ENCODE measurements at regions not wholly inside any gene's neighbourhood (a gene's known extent, or its start where the extent isn't known, plus 50 kb on each side); places are given as distances from the start of the nearest gene placed in this dataset.
"Not testable (repeated sequence)": the region's sequence is repeated elsewhere in the genome, so short reads cannot be mapped to it uniquely, and the experiment has no call there.

DNA sequence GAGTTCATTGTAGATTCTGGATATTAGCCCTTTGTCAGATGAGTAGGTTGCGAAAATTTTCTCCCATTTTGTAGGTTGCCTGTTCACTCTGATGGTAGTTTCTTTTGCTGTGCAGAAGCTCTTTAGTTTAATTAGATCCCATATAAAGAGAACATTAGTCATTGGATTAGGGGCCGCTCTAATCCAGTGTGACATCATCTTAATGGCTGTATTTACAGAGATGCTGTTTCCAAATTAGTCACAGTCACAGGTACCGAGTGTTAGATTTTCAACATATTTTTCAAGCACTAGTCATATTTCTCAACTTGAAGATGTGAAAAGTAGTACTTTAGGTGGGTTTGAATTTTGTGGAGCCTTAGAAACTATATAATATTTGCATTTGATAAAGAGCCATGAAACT lies 319.4 kb upstream of the CNTN6 start:
- not testable (repeated sequence) for TF ChIP-seq POLR2A (IDR thresholded peaks at IDR 0.05; ENCODE audit: low read length); EHMT2 (IDR thresholded peaks at IDR 0.05; ENCODE audit: low read depth); HEYL (CRISPR knock-in tag; IDR thresholded peaks at IDR 0.05)
- TF ChIP-seq, protein P1, sequence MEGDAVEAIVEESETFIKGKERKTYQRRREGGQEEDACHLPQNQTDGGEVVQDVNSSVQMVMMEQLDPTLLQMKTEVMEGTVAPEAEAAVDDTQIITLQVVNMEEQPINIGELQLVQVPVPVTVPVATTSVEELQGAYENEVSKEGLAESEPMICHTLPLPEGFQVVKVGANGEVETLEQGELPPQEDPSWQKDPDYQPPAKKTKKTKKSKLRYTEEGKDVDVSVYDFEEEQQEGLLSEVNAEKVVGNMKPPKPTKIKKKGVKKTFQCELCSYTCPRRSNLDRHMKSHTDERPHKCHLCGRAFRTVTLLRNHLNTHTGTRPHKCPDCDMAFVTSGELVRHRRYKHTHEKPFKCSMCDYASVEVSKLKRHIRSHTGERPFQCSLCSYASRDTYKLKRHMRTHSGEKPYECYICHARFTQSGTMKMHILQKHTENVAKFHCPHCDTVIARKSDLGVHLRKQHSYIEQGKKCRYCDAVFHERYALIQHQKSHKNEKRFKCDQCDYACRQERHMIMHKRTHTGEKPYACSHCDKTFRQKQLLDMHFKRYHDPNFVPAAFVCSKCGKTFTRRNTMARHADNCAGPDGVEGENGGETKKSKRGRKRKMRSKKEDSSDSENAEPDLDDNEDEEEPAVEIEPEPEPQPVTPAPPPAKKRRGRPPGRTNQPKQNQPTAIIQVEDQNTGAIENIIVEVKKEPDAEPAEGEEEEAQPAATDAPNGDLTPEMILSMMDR (IDR thresholded peaks at IDR 0.05): not testable (repeated sequence)
